Renal cortical epithelial cell (primary cell): ENCODE measurements at regions not wholly inside any gene's neighbourhood (a gene's known extent, or its start where the extent isn't known, plus 50 kb on each side); places are given as distances from the start of the nearest gene placed in this dataset.
"Not testable (repeated sequence)": the region's sequence is repeated elsewhere in the genome, so short reads cannot be mapped to it uniquely, and the experiment has no call there.

ENCODE experiments used
- DNase-seq: peaks from one replicate; pipeline ENCODE4 v3.0.0-alpha.2; 2011; ENCODE audit warnings: low read depth

DNA sequence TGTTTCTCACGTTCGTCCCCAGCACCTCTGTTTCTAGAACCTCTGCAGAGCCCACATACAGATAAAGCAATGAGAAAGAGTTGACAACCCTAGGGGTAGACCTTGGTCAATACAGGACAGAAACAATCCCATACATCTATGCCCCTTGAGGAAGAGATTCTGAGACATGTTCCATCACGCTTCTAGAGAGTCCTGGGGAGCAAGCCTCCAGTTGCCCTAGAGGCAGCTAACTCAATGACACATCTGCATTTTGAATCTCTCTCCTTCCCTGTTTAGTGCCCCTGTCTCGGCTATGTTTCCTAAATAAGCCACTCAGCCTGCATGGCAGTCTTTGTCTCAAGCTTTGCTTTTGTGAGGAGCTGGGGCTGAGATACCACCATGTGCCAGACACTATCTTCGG lies 435.3 kb downstream of the CD83 start:
- no peak for DNase-seq

DNA sequence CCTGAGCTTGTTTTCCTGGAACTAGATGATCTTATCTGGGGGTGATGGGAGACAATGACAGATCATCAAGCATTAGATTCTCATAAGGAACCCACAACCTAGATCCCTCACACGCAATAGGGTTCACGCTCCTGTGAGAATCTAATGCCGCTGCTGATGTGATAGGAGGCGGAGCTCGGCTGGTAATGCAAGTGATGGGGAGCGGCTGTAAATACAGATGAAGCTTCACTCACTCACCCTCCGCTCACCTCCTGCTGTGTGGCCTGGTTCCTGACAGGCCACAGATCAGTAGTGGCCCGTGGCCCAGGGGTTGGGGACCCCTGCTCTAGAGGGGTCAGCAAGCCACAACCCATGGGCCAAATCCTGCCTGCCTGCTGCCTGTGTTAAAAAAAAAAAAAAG lies 435.9 kb downstream of the CD83 start:
- no peak for DNase-seq

DNA sequence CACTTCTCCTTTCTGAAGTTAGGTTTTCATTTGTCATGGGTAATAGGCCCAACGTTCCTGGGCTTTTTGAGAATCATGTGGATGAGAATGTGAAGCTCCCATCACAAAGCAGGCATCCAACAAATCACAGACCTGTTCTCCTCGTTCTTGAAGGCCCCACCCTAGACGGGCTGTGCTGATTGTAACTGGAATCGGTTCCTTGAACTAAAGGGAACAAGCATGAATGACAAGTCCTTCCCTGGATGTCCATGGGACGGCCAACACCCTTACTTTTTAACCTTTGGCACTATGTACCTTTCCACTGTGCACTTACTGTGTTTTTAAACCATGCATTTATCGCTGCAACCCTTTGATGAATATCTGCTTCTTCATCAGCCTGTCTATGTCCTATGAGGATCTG lies 438.2 kb downstream of the CD83 start:
- DNase-seq, result no peak

DNA sequence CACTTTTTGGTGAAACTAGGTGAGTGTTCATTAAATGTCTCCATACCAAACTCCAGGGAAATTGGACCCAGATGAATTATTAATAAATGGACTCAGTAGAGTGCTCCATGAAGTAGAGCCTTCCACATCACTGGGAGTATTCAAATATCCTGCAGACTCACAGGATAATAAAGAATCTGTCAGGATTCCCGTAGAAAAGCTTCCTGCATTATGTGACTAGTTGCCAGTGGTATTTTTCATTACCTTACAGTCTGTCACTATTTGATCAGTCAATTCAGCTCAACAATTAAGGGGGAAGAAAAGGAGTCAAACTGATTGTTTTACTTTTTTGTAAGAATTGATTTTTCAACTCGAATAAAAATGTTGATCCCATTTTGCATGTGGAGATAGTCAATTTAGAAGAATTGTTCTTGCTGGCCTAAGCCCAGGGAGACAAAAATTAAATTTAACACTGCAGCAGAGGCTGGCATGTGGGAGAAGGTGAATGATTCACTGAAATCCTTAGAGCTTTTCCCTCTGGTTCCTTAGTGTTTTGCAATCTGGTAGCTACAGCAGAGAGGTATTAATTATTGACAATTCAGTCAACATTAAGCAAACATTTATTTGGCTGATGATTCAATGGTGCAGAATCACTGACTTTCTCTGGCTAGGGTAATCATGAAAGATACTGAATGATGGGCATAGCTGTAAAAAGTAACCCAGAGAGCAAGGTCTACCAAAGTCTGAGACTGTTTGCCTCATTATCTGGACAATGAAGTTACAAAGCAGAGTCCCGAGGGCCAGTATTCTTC lies 442.4 kb downstream of the CD83 start:
- DNase-seq, result peak; percentile 99

DNA sequence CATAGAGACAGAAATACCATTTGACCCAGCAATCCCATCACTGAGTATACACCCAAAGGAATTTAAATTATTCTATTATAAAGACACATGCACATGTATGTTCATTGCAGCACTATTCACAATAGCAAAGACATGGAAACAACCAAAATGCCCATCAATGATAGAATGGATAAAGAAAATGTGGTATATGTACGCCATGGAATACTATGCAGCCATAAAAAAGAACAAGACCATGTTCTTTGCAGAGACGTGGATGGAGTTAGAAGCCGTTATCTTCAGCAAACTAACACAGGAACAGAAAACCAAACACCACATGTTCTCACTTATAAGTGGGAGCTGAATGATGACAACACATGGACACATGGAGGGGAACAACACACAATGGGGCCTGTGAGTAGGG lies 444.0 kb downstream of the CD83 start:
- DNase-seq, result not testable (repeated sequence)

DNA sequence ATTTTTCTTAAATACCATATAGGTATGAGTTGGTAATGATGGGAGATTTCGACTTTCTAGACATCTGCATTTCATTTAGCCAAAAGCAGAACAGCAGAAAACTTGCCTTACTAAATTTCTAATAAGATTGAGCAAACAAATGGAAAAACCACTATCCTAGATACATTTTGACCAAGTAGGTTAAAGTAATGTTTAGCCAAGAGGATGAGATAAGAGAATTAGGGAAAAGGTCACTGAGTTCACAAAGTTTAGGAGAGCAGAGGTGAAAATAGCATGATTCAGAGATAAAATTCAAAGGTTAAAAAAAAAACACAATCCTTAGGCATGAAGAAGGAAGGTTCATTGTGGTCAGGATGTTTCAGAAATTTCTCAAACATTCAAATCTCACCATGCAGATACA lies 450.3 kb downstream of the CD83 start:
- DNase-seq, result no peak

DNA sequence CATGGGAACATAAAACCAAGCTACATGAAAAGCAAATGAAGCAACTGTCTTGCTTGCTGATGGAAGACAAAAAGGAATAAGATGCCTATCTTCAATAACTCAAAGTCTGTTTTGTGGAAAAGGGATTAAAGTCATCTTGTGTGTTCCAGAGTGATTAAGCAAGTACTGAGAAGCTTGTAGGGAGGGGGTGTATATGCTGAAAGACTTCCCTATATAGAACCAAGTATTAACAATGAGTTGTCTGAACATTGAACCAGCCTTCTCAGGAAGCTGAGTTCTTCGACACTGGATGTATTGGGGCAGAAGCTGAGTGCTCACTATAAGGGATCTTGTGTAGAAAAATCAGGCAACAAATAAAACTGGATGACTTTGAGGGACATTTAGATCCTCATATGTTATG lies 451.8 kb downstream of the CD83 start:
- no peak for DNase-seq

DNA sequence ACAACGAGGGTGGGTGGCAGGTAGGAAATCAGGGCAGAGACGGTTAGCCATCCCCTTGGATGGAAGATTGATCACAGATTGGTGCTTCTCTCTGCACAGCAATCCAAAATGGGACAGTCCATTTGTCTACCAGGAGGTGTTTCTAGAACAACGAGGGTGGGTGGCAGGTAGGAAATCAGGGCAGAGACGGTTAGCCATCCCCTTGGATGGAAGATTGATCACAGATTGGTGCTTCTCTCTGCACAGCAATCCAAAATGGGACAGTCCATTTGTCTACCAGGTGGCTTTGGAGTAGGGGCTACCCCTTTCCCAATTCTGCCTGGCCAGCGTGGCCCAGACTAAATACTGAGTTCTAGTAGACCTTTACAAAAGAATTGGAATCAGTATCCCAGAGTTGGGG lies 452.3 kb downstream of the CD83 start:
- not testable (repeated sequence) for DNase-seq

DNA sequence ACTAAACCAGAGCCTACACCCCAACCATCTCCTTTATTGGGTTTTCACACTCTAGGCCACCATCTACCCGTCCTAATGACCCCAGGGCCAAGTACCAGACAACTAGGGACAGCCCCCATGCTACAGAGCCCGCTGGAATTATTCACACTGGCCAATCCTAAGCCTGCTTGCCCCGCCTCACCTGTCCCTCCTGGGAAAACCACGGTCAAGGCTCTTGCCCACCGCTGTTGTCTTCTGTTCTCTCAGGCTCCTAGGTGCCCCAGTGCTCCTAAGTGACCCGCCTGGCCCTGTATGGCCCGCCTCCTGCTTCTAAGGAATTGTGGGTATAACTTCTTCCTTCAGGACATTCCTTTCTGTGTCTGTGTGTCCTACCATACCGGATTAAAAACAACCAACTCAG lies 453.4 kb downstream of the CD83 start:
- DNase-seq, result no peak

DNA sequence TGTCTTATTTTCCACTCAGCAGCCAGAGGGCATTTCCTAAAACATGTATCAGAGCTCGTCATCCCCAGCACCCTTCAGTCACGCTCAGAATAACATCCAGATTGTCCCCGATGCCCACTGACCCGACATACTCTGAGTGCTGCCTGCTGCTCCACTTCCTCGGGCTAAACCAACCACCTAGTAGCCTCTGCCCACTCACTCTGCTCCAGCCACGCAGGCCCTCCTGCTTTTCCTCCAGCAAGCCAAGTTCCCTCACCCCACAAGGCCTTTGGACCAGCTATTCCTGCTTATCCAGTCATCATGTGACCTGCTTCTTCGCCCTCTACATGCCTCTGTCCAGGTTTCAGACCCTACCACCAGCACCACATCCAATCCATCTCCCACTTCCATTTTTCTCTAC lies 454.2 kb downstream of the CD83 start:
- DNase-seq, result no peak

DNA sequence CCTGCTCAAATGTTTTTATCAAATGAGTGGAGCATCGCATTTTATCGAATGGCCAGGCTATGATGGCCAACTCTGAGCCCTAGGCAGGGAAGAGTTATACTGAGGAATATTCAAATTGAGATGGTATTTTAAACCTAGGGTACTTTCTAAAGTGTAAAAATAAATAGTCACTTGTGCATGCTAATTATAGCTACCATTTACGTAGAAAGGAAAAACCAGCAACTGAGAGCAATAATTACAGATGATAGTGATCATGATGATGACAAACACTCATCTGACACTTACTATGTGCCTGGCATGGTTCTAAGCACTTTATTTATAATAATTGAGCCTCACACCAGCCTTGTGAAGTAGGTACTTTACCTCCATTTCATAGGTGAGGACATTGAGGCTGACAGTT lies 455.7 kb downstream of the CD83 start:
- DNase-seq, result no peak

DNA sequence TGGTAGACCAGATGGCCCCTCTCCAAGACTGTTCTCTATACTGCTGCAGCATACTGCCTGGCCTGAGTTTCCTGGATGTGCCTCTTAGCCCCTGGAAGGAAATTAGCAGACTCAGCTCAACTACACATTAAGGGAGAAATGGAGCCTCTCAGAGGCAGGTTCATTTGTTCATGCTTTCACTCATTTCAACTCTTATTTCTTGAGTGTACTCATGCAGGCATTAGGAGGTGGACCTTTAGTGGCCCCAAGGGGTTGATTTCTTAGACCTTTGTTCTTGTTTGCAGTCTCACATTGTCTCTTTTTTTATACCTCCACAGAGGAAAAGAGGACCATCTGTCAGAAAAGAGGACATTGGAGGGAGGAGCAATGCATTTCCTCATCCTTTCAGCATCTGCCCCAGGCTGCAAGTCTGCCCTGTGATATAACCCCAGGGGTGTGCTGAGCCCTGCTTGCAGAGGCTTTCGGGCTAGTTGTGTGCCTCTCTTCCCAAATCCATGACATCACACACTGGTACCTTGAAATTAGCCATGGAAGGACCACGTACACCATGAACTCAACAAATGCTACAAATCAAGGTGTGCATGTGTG lies 456.2 kb downstream of the CD83 start:
- DNase-seq, result no peak

DNA sequence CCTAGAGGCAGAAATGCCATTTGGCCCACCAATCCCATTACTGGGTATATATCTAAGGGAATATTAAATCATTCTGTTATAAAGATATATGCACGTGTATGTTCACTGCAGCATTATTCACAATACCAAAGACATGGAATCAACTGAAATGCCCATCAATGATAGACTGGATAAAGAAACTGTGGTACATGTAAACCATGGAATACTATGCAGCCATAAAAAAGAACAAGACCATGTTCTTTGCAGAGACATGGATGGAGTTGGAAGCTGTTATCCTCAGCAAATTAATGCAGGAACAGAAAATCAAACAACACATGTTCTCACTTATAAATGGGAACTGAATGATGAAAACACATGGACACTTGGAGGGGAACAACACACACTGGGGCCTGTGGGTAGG lies 458.4 kb downstream of the CD83 start:
- DNase-seq, result no peak

DNA sequence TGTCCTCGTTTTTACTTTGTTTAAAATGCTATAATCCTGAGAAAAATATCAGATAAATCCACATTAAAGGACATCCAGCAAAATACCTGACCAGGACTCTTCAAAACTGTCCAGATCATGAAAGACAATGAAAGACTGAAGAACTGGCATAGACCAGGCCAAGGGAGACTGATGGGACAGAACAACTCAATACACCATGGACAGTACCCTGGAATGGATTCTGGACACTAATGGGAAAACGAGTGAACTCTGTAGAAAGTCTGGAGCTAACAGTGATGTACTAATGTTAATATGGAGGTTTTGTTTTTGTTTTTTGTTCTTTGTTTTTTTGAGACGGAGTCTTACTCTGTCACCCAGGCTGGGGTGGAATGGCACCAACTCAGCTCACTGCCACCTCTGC lies 461.4 kb downstream of the CD83 start:
- DNase-seq, result no peak

DNA sequence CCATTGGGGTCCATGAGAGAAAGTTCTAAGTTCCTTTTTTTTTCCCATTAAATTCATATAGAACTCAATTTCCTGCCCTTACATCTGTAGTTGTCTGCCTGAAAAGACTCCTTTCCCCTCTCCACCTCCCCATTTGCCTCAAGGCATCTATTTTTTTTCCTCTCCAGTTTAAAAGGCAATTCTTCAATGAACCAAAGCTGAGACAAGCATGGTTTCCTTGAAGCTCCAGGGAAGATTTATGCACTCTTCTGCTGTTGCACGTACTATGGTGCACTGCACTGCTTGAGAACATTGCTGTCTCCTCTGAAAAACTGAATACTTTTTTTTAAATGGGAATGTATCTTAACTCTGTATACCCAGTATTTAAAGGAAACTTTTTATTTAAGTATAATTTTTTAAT lies 465.2 kb downstream of the CD83 start:
- DNase-seq, result no peak

DNA sequence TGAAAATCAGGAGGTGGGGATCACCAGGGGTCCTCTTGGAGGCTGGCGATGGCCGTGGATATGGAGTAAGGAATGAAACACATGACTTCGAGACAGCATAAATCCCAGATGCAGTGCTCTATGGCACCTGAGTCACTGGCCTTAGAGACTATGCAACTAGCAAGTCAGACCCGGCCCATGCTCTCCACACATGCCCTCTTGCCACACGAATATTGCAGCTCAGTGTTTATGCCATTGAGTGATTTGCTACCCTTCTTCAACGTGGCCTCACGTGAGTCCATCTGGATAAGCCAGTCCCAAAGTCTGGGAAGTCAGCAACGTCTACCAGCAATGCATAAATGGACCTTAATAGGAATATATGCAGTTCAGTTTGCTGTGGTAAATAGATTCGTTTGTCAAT lies 466.3 kb downstream of the CD83 start:
- DNase-seq, result no peak

DNA sequence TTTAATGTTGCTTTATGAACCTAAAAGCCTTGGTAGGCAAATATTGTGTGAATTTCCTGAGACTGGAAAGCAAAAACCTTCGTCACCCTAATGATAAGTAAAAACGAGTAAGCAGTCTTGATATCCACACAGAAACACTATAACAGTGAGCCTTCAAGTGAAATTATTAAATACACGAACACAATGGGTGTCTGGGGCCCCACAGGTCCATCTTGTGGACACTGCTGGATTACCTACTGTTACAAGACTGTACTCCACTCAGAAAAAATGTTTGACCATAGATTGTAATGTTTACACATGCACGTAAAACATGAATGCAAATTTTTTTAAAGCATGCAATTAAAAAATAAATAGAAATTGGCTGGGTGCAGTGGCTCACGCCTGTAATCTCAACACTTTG lies 466.9 kb downstream of the CD83 start:
- no peak for DNase-seq

DNA sequence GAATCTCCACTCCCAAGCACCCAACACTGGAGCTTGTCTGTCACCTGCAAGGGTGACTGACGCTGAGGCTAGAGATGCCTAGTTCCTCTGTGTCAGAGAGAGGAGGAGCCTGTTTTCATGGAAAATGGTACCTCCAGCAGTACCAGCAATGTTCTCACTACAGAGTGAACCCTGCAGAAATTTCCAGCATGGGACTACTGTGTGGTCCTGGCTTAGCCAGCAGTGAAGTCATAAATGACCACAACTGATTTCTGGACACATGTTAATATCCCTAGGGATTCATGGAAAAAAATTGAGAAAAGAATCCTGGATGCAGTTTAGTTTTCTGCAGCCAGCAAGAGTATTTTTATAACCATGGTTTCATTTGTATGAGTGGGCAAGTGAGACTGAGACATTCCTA lies 468.1 kb downstream of the CD83 start:
- DNase-seq, result no peak

DNA sequence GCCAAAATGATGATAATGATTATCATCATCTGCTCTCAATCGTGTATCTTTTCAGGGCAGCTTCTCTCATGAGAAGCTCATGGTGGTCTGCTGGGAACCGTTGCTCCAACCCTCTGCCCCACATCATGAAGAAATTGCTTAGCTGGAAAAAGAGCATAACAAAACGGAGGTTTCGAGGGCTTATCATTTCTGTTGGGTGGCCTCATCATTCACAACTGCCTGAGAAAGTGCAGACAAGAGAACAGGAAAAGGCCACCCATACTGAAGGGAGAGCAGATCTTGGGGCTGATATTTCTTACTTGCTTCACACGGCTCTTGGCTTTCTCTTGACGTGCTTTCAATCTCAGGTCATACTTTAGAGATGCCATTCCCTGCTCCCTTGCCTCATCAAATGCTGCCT lies 471.6 kb downstream of the CD83 start:
- DNase-seq, result no peak

DNA sequence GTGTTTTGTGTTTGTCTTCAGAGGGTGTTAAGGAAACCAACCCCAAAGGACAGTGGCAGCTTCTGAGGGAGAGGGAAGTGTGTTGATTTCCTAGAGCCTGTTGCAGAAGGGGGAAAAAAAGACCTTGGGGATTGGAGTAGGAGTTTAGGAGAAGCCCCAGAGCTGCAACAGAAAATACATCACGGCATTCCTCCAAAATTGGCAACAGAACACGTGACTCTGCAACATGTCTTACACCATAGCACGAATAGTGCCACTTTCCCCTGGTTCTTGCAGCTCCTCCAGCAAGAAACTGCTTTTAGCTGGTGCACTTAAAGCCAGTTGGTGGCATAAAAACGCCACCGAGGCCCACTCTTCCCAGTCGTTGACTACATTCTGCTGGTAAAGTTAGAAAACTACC lies 473.0 kb downstream of the CD83 start:
- no peak for DNase-seq

DNA sequence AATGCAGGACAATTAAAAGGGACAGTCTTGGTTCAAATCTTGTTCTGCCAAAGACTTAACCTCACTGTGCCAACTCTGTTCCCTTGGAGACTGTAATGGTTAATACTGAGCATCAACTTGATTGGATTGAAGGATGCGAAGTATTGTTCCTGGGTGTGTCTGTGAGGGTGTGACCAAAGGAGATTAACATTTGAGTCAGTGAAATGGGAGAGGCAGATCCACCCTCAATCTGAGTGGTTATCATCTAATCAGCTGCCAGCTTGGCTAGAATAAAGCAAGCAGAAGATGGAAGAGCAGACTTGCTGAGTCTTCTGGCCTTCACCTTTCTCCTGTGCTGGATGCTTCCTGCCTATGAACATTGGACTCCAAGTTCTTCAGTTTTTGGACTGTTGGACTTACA lies 474.4 kb downstream of the CD83 start:
- no peak for DNase-seq

DNA sequence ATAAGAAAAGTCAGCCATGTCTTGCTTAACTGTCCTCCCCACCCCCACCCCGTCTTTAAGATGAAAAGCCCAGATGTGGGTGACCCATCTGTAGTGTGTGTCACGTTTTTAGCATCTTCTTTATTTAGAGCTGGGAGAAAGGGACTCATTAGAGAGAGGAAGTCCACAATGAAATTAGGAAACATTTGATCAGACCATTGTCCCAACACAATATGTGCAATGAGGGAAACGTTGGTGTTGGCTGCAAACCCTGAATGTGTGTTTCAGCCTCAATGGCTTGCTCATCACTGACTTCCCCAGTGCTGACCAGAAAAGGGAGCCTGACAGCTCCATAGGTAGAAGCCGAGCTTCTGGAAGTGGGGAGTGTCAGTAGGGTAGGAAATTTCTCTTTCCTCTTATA lies 475.7 kb downstream of the CD83 start:
- DNase-seq, result no peak

DNA sequence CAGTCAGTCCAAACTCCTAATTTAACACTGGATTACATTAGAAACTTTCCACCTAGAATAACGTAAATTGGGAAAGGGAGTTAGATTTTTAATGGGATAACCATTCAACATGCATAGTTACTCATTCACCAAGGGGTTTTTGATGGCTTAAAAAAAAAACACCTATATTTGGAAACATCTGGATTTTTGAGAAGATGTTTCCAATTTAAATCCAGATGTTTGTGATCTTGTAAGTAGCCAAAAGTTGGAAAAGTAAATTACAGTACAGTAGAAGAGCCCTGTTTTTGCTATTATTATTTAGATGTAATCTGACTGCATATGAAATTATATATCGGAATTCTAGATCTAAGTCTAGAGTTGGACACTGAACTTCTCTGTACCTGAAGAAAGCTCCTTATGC lies 478.2 kb downstream of the CD83 start:
- no peak for DNase-seq

DNA sequence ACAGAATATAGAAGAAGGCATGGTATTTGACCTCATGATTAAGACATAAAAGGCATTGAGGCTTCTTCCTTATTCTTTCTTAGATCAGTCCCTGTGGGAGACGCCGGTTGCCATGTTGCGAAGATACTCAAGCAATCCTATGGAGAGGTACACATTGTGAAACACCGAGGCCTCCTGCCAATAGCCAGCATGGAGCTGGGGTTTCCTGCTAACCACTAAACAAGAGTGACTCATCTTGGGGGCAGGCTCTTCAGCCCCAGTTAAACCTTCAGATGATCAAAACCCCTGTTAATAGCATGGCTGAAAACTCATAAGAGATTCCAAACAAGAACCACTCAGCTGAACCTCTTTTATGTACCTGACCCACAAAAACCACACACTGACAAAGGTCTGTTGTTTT lies 478.8 kb downstream of the CD83 start:
- peak; percentile 97 for DNase-seq
